ENCODE measurements at regions not wholly inside any gene's neighbourhood (a gene's known extent, or its start where the extent isn't known, plus 50 kb on each side); places are given as distances from the start of the nearest gene placed in this dataset.

GRCh38 chr10:62866941-62867340, 50.8 kb upstream of the EGR2 start:
- no peak for DNase-seq
- Histone ChIP-seq H3K79me2 (ENCODE audit: control insufficient read depth, insufficient read depth, low read length) (no peaks in the 10 kb centered on the region), H3K27ac (ENCODE audit: low read depth, low read length) (no peak overlapping the region), H3K56ac (ENCODE audit: low read length) (no peak overlapping the region), H4K5ac (ENCODE audit: low read length) (no peak overlapping the region), H3K79me1 (ENCODE audit: low read length) (no peaks in the 10 kb centered on the region), H4K8ac (ENCODE audit: low read depth, low read length) (no peak overlapping the region), H3K23ac (ENCODE audit: low read length) (no peak overlapping the region), H3K4ac (ENCODE audit: low read depth, low read length) (no peak overlapping the region), H3K9ac (ENCODE audit: low read length) (no peak overlapping the region), H3K4me2 (ENCODE audit: low read length) (no peak overlapping the region), H3K4me3 (ENCODE audit: low read length) (no peak overlapping the region), H2BK15ac (replicated peaks; ENCODE audit: low read depth) (no peak overlapping the region), H3K4me1 (ENCODE audit: control insufficient read depth, low read depth, low read length) (no peaks in the 10 kb centered on the region), H2BK120ac (ENCODE audit: low read depth, low read length) (no peak overlapping the region), H3K36me3 (ENCODE audit: control insufficient read depth, insufficient read depth, low read length) (no peaks in the 10 kb centered on the region), H2AK5ac (ENCODE audit: low read length) (no peak overlapping the region), H2BK5ac (ENCODE audit: low read length) (no peak overlapping the region), H3K27me3 (ENCODE audit: insufficient read depth, low read length, poor library complexity) (no peaks in the 10 kb centered on the region), H3K18ac (ENCODE audit: low read length) (no peak overlapping the region)
- WGBS (ENCODE audit: extremely low coverage, insufficient coverage, low lambda C conversion rate) = no CpG with 5 or more reads among the region's 1 CpG

- H3K4ac ChIP-seq (ENCODE audit: low read depth, low read length) = no peak overlapping the region
- H2BK5ac ChIP-seq (ENCODE audit: low read length) = no peak overlapping the region
- H3K4me1 ChIP-seq (ENCODE audit: control insufficient read depth, low read depth, low read length) = no peaks in the 10 kb centered on the region
- no peak overlapping the region for H3K18ac ChIP-seq (ENCODE audit: low read length)
- H3K27ac ChIP-seq (ENCODE audit: low read depth, low read length) = no peak overlapping the region
- H3K4me2 ChIP-seq (ENCODE audit: low read length) = no peak overlapping the region
- H3K23ac ChIP-seq (ENCODE audit: low read length) = no peak overlapping the region
- no peak for DNase-seq
- whole genome bisulfite sequencing (ENCODE audit: extremely low coverage, insufficient coverage, low lambda C conversion rate) = no CpG with 5 or more reads among the region's 2 CpGs
- H3K27me3 ChIP-seq (ENCODE audit: insufficient read depth, low read length, poor library complexity) = no peaks in the 10 kb centered on the region
- no peaks in the 10 kb centered on the region for H3K79me2 ChIP-seq (ENCODE audit: control insufficient read depth, insufficient read depth, low read length)
- no peaks in the 10 kb centered on the region for H3K36me3 ChIP-seq (ENCODE audit: control insufficient read depth, insufficient read depth, low read length)
- no peak overlapping the region for H2AK5ac ChIP-seq (ENCODE audit: low read length)
- H4K8ac ChIP-seq (ENCODE audit: low read depth, low read length) = no peak overlapping the region
- H3K56ac ChIP-seq (ENCODE audit: low read length) = no peak overlapping the region
- no peak overlapping the region for H4K5ac ChIP-seq (ENCODE audit: low read length)
- H2BK15ac ChIP-seq (replicated peaks; ENCODE audit: low read depth) = no peak overlapping the region
- no peak overlapping the region for H3K4me3 ChIP-seq (ENCODE audit: low read length)
- no peak overlapping the region for H3K9ac ChIP-seq (ENCODE audit: low read length)
- H3K79me1 ChIP-seq (ENCODE audit: low read length) = no peaks in the 10 kb centered on the region
- no peak overlapping the region for H2BK120ac ChIP-seq (ENCODE audit: low read depth, low read length)
Observed at GRCh38 chr10:62866451-62866850, 50.3 kb upstream of the EGR2 start.
